ENCODE measurements at regions not wholly inside any gene's neighbourhood (a gene's known extent, or its start where the extent isn't known, plus 50 kb on each side); places are given as distances from the start of the nearest gene placed in this dataset.

- no peak for FAIRE-seq
These were observed 302.7 kb upstream of the RGMB start for GRCh38 chr5:98470747-98471146.

GRCh38 chr5:98471458-98471857 lies 302.0 kb upstream of the RGMB start:
- Histone ChIP-seq H3K36me3 (ENCODE audit: control insufficient read depth, insufficient read depth, low read length) (no peaks in the 10 kb centered on the region), H3K27me3 (ENCODE audit: control insufficient read depth, insufficient read depth, low read length) (no peaks in the 10 kb centered on the region), H3K4me3 (ENCODE audit: low read depth, low read length) (no peak overlapping the region)
- no peak for DNase-seq (ENCODE audit: low read depth)
- TF ChIP-seq CTCF (IDR thresholded peaks at IDR 0.05; ENCODE audit: insufficient read depth, low read length, severe bottlenecking) = no peak
- no peak for FAIRE-seq

More at GRCh38 chr5:98470747-98471146, 302.7 kb upstream of the RGMB start:
- TF ChIP-seq CTCF (IDR thresholded peaks at IDR 0.05; ENCODE audit: insufficient read depth, low read length, severe bottlenecking) = no peak
- Histone ChIP-seq H3K36me3 (ENCODE audit: control insufficient read depth, insufficient read depth, low read length) (no peaks in the 10 kb centered on the region), H3K4me3 (ENCODE audit: low read depth, low read length) (no peak overlapping the region), H3K27me3 (ENCODE audit: control insufficient read depth, insufficient read depth, low read length) (no peaks in the 10 kb centered on the region)
- DNase-seq (ENCODE audit: low read depth) = no peak

GRCh38 chr5:98474216-98474615 lies 299.2 kb upstream of the RGMB start:
- Histone ChIP-seq H3K27me3 (ENCODE audit: control insufficient read depth, insufficient read depth, low read length) (no peaks in the 10 kb centered on the region), H3K36me3 (ENCODE audit: control insufficient read depth, insufficient read depth, low read length) (no peaks in the 10 kb centered on the region), H3K4me3 (ENCODE audit: low read depth, low read length) (no peak overlapping the region)
- TF ChIP-seq CTCF (IDR thresholded peaks at IDR 0.05; ENCODE audit: insufficient read depth, low read length, severe bottlenecking) = no peak
- FAIRE-seq (no peak), DNase-seq (ENCODE audit: low read depth) (no peak)

- no peaks in the 10 kb centered on the region for H3K36me3 ChIP-seq (ENCODE audit: control insufficient read depth, insufficient read depth, low read length)
- DNase-seq (ENCODE audit: low read depth) = no peak
- TF ChIP-seq CTCF (IDR thresholded peaks at IDR 0.05; ENCODE audit: insufficient read depth, low read length, severe bottlenecking) = no peak
- no peak overlapping the region for H3K4me3 ChIP-seq (ENCODE audit: low read depth, low read length)
- no peaks in the 10 kb centered on the region for H3K27me3 ChIP-seq (ENCODE audit: control insufficient read depth, insufficient read depth, low read length)
- no peak for FAIRE-seq
These were observed 298.7 kb upstream of the RGMB start for GRCh38 chr5:98474782-98475181.

GRCh38 chr5:98482321-98483300 lies 290.9 kb upstream of the RGMB start:
- no peaks in the 10 kb centered on the region for H3K36me3 ChIP-seq (ENCODE audit: control insufficient read depth, insufficient read depth, low read length)
- no peak for FAIRE-seq
- DNase-seq (ENCODE audit: low read depth) = no peak
- no peak overlapping the region for H3K4me3 ChIP-seq (ENCODE audit: low read depth, low read length)
- TF ChIP-seq CTCF (IDR thresholded peaks at IDR 0.05; ENCODE audit: insufficient read depth, low read length, severe bottlenecking) = no peak
- H3K27me3 ChIP-seq (ENCODE audit: control insufficient read depth, insufficient read depth, low read length) = no peaks in the 10 kb centered on the region
